Naive thymus-derived CD4-positive, alpha-beta T cell (primary cell): ENCODE measurements at regions not wholly inside any gene's neighbourhood (a gene's known extent, or its start where the extent isn't known, plus 50 kb on each side); places are given as distances from the start of the nearest gene placed in this dataset.
A peak's percentile ranks its signal among the peaks of the same experiment; 100 is the strongest.

ENCODE experiments used
- ATAC-seq: fragments of 150-1000 bp; cut with Tn5 transposase; 2 replicates; pipeline ENCODE4 v1.10.0; 2021; ENCODE audit warnings: mild to moderate bottlenecking, moderate library complexity
- CTCF ChIA-PET: fragments of 350-600 bp; sonication (Branson Sonifier 250); formaldehyde crosslinking; loops from one replicate; lab custom pipeline; 2021; ENCODE audit warnings: antibody characterized with exemption; lab: Charles Lee
- POLR2A ChIA-PET: fragments of 350-600 bp; sonication (Branson Sonifier 250); formaldehyde crosslinking; loops from one replicate; lab custom pipeline; 2021; ENCODE audit warnings: antibody characterized with exemption, inconsistent platforms; lab: Charles Lee
- DNase-seq, 9 donors: peaks; one replicate each; pipeline versions ENCODE4 v3.0.0 to v3.0.0-alpha.2; 2020 to 2022; ENCODE audit warnings: mixed read lengths in 1 of 9
- H3K27ac ChIP-seq: one replicate; pipeline ENCODE4 v1.7.0; 2013; ENCODE audit warnings: mild to moderate bottlenecking, low read depth, low read length, moderate library complexity
- H3K27me3 ChIP-seq, 2 donors: one replicate each; pipeline ENCODE4 v1.7.0; 2013; ENCODE audit warnings: low read length in 2 of 2, mild to moderate bottlenecking in 2 of 2, moderate library complexity in 2 of 2; ENCODE audit not compliant: control insufficient read depth in 2 of 2, insufficient read depth in 2 of 2
- H3K36me3 ChIP-seq, 3 experiments: 1 replicate in 2 of 3; 2 replicates in 1 of 3; pipeline ENCODE4 v1.7.0; 2013; ENCODE audit warnings: low read length in 3 of 3, mild to moderate bottlenecking in 3 of 3, moderate library complexity in 1 of 3; ENCODE audit not compliant: insufficient read depth in 3 of 3, control insufficient read depth in 2 of 3
- H3K4me1 ChIP-seq, 2 donors: one replicate each; pipeline ENCODE4 v1.7.0; 2013; ENCODE audit warnings: low read length in 2 of 2, mild to moderate bottlenecking in 2 of 2, moderate library complexity in 1 of 2; ENCODE audit not compliant: control insufficient read depth in 2 of 2, insufficient read depth in 2 of 2
- H3K4me3 ChIP-seq: 2 replicates; pipeline ENCODE4 v1.7.0; 2013; ENCODE audit warnings: mild to moderate bottlenecking, low read length
- H3K9me3 ChIP-seq, 3 experiments: 1 replicate in 2 of 3; 2 replicates in 1 of 3; pipeline ENCODE4 v1.7.0; 2013; ENCODE audit warnings: low read length in 3 of 3; ENCODE audit not compliant: control insufficient read depth in 2 of 3
- H3K27ac Mint-ChIP-seq, 9 donors: one replicate each; pipeline ENCODE4 v1.8.0; 2020 to 2022; ENCODE audit warnings: mixed read lengths in 9 of 9, mild to moderate bottlenecking in 8 of 9, moderate library complexity in 5 of 9, inconsistent platforms in 2 of 9
- H3K27me3 Mint-ChIP-seq, 5 donors: one replicate each; pipeline ENCODE4 v1.8.0; 2021 to 2022; ENCODE audit warnings: mixed read lengths in 5 of 5, mild to moderate bottlenecking in 1 of 5
- H3K36me3 Mint-ChIP-seq, 5 donors: one replicate each; pipeline ENCODE4 v1.8.0; 2020 to 2022; ENCODE audit warnings: mixed read lengths in 5 of 5, mild to moderate bottlenecking in 3 of 5, inconsistent platforms in 1 of 5
- H3K4me1 Mint-ChIP-seq, 7 donors: one replicate each; pipeline ENCODE4 v1.8.0; 2020 to 2022; ENCODE audit warnings: mixed read lengths in 7 of 7, mild to moderate bottlenecking in 3 of 7, inconsistent platforms in 1 of 7
- H3K4me3 Mint-ChIP-seq, 10 donors: one replicate each; pipeline ENCODE4 v1.8.0; 2020 to 2022; ENCODE audit warnings: mild to moderate bottlenecking in 10 of 10, mixed read lengths in 10 of 10, moderate library complexity in 6 of 10, inconsistent platforms in 2 of 10
- H3K9me3 Mint-ChIP-seq, 11 donors: one replicate each; pipeline ENCODE4 v1.8.0; 2020 to 2022; ENCODE audit warnings: mixed read lengths in 11 of 11, mild to moderate bottlenecking in 4 of 11, inconsistent platforms in 1 of 11, moderate library complexity in 1 of 11
- intact Hi-C, 2 donors: fragments of 100-400 bp; cut with micrococcal nuclease; formaldehyde crosslinking; loops; one replicate each; pipeline ENCODE4 v1.15.1; 2023

DNA sequence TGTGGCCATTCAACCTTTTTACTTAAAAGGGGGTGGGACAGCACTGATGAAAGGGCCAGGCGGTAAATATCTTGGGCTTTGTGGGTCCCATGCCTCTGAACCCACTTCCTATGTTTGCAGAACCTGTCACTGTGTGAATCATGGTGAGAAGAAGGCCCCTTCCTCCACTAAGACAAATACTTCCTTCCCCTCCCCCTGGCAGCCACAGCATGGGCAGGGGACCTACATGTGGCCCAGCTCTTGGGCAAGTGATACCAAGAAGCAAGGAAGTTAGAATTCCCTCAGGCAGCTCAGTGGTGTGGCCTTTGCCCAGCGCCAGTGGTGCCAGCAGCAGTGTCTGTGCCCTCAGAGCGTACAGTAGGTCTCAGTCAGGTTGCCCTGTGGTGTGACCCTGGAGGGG is 168.6 kb downstream of the TRIM33 start:
- H3K9me3 Mint-ChIP-seq = peaks cover 0 to 6% (median 0%) of the 10 kb centered on the region in 11 donors

DNA sequence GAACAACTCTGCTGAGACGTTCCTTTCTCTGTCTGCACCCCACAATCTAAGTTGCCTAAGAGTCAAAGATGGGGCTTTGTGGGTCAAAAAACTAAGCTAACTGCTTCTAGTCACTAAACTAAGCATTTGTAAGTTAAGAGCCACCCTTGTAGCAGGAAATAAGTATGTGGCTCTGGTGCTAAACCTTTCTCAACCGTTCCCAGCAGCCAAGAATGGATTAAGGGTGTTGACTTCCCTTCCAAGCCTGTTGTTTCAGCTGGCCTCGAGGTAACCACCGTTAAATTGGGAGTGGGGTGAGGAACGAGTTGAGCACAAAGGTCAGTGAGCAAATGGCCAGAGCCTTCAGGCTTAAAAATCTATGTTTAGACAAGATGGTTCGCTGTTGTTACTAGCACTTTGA is 169.1 kb downstream of the TRIM33 start:
- Histone ChIP-seq H3K4me3 (peak overlapping the region; percentile 19), H3K27me3 (no peaks in the 10 kb centered on the region), H3K9me3 (no peaks in the 10 kb centered on the region), H3K27ac (peak overlapping the region; percentile 20), H3K36me3 (no peaks in the 10 kb centered on the region), H3K4me1 (peaks cover 57 to 66% of the 10 kb centered on the region in 2 donors)
- Mint-ChIP-seq H3K9me3 (peaks cover 0 to 6% (median 0%) of the 10 kb centered on the region in 11 donors), H3K4me3 (peak overlapping the region in 5 of 10 donors; percentile 13 to 72 (median 44)), H3K36me3 (peaks cover 0 to 5% (median 0%) of the 10 kb centered on the region in 5 donors), H3K27ac (peak overlapping the region; percentile 31 to 99 (median 89)), H3K4me1 (peaks cover 31 to 78% (median 63%) of the 10 kb centered on the region in 7 donors), H3K27me3 (no peaks in the 10 kb centered on the region)
- ChIA-PET POLR2A (interaction anchor here (0.5 to 3.3 kb wide), 5 partner anchors 11 to 950 kb away, joined by 3 to 37 read pairs (median 4); partner anchors contain the start of gene TRIM33), CTCF (interaction anchor here (0.6 to 1.4 kb wide), 5 partner anchors 10 to 166 kb away, joined by 3 to 5 read pairs (median 4); no protein-coding TSS in a partner anchor)
- ATAC-seq = no peak
- no peak for DNase-seq
- intact Hi-C loops = loop anchor here (1.0 to 10.0 kb wide), 6 partner anchors 8 to 1627 kb away; partner anchors contain the start of genes MAGI3 (in 2 of the 2), CSDE1 (in 1 of the 2), OLFML3 (in 1 of the 2) and PPM1J (in 1 of the 2)

More for the DNA sequence above, 168.6 kb downstream of the TRIM33 start:
- ChIA-PET POLR2A (interaction anchor here (0.5 to 3.3 kb wide), 3 partner anchors 11 to 356 kb away, joined by 3 to 37 read pairs (median 5); partner anchors contain the start of gene TRIM33), CTCF (interaction anchor here (0.6 to 1.6 kb wide), 3 partner anchors 9 to 166 kb away, joined by 3 to 4 read pairs (median 3); no protein-coding TSS in a partner anchor)
- peaks cover 0 to 5% (median 0%) of the 10 kb centered on the region in 5 donors for H3K36me3 Mint-ChIP-seq
- intact Hi-C loops = loop anchor here (1.0 to 10.0 kb wide), 6 partner anchors 8 to 1628 kb away; partner anchors contain the start of genes MAGI3 (in 2 of the 2), CSDE1 (in 1 of the 2), OLFML3 (in 1 of the 2) and PPM1J (in 1 of the 2)
- no peaks in the 10 kb centered on the region for H3K36me3 ChIP-seq
- H3K4me1 ChIP-seq = peaks cover 59 to 67% of the 10 kb centered on the region in 2 donors
- H3K4me1 Mint-ChIP-seq = peaks cover 36 to 84% (median 68%) of the 10 kb centered on the region in 7 donors
- H3K4me3 ChIP-seq = peak overlapping the region; percentile 22
- no peaks in the 10 kb centered on the region for H3K27me3 ChIP-seq
- H3K4me3 Mint-ChIP-seq = peak overlapping the region; percentile 1 to 72 (median 52)
- peak; percentile 17 for ATAC-seq
- no peak overlapping the region for H3K27ac ChIP-seq
- no peaks in the 10 kb centered on the region for H3K9me3 ChIP-seq
- peak in 6 of 9 donors; percentile 32 to 47 (median 42) for DNase-seq
- H3K27ac Mint-ChIP-seq = peak overlapping the region; percentile 11 to 99 (median 89)
- H3K27me3 Mint-ChIP-seq = no peaks in the 10 kb centered on the region

DNA sequence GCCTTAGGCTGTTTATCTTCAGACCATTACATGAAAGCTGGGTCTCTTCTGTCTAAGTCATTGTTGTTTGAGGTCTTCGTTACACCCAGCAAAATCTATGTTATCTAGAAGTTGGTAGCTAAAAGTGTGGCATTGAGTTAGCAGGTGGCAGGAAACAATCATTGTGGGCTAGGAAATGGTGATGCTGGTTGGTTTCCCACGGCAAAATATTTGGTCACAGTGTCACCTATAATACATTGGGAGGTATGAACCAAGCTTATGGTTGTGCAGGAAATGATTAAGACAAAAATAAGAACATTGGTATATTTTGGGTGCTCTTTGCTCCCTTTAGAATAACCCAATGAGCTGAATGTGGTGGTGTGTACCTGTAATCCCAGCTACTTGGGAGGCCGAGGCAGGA is 169.7 kb downstream of the TRIM33 start:
- ChIA-PET CTCF (interaction anchor here (0.9 to 1.2 kb wide), 4 partner anchors 9 to 87 kb away, joined by 3 to 5 read pairs (median 4); no protein-coding TSS in a partner anchor), POLR2A (interaction anchor here (0.9 to 3.3 kb wide), 4 partner anchors 10 to 949 kb away, joined by 3 to 37 read pairs (median 4); partner anchors contain the start of gene TRIM33)
- Mint-ChIP-seq H3K27me3 (no peaks in the 10 kb centered on the region), H3K9me3 (peaks cover 0 to 6% (median 0%) of the 10 kb centered on the region in 11 donors), H3K4me3 (peak overlapping the region; percentile 13 to 80 (median 49)), H3K36me3 (peaks cover 0 to 5% (median 0%) of the 10 kb centered on the region in 5 donors), H3K27ac (peak overlapping the region; percentile 44 to 99 (median 89)), H3K4me1 (peaks cover 31 to 74% (median 57%) of the 10 kb centered on the region in 7 donors)
- Histone ChIP-seq H3K4me3 (peak overlapping the region; percentile 19), H3K27me3 (no peaks in the 10 kb centered on the region), H3K27ac (peak overlapping the region; percentile 20), H3K4me1 (peaks cover 54 to 63% of the 10 kb centered on the region in 2 donors), H3K9me3 (no peaks in the 10 kb centered on the region), H3K36me3 (no peaks in the 10 kb centered on the region)
- peak in 7 of 9 donors; percentile 62 to 87 (median 80) for DNase-seq
- intact Hi-C loops = loop anchor here (10.0 kb wide), 5 partner anchors 366 to 1626 kb away; partner anchors contain the start of genes MAGI3 (in 2 of the 2), CSDE1 (in 1 of the 2), OLFML3 (in 1 of the 2) and PPM1J (in 1 of the 2)
- peak; percentile 85 for ATAC-seq

DNA sequence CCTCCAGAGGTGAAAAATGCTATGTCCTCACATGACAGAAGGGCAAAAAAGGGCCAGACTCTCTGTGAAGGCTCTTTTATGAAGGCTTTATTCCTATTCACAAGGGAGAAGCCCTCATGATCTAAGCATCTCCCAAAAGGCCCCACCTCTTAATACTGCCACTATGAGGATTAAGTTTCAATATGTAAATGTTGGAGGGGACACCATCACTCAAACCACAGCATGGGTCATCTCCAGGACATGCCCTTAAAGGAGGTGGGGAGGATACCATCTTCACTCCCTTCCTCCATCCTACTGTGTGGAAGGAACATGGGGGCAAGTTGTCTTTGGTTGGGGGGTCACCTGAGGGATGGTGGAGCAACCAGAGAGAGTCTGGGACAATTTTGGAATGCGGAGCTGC is 170.1 kb downstream of the TRIM33 start:
- DNase-seq = no peak
- Histone ChIP-seq H3K36me3 (no peaks in the 10 kb centered on the region), H3K27me3 (no peaks in the 10 kb centered on the region), H3K4me3 (peak overlapping the region; percentile 15), H3K4me1 (peaks cover 51 to 60% of the 10 kb centered on the region in 2 donors), H3K27ac (peak overlapping the region; percentile 20), H3K9me3 (no peaks in the 10 kb centered on the region)
- Mint-ChIP-seq H3K27ac (peak overlapping the region; percentile 44 to 99 (median 89)), H3K4me3 (peak overlapping the region; percentile 13 to 80 (median 48)), H3K27me3 (no peaks in the 10 kb centered on the region), H3K9me3 (peaks cover 0 to 6% (median 0%) of the 10 kb centered on the region in 11 donors), H3K4me1 (peaks cover 29 to 72% (median 55%) of the 10 kb centered on the region in 7 donors), H3K36me3 (peaks cover 0 to 5% (median 0%) of the 10 kb centered on the region in 5 donors)
- no peak for ATAC-seq
- intact Hi-C loops = loop anchor here (10.0 kb wide), 5 partner anchors 366 to 1626 kb away; partner anchors contain the start of genes MAGI3 (in 2 of the 2), CSDE1 (in 1 of the 2), OLFML3 (in 1 of the 2) and PPM1J (in 1 of the 2)
- ChIA-PET POLR2A (interaction anchor here (1.1 to 3.3 kb wide), 3 partner anchors 10 to 411 kb away, joined by 4 to 37 read pairs (median 5); partner anchors contain the start of gene TRIM33), CTCF (interaction anchor here (0.9 to 1.2 kb wide), 4 partner anchors 9 to 87 kb away, joined by 3 to 5 read pairs (median 4); no protein-coding TSS in a partner anchor)

DNA sequence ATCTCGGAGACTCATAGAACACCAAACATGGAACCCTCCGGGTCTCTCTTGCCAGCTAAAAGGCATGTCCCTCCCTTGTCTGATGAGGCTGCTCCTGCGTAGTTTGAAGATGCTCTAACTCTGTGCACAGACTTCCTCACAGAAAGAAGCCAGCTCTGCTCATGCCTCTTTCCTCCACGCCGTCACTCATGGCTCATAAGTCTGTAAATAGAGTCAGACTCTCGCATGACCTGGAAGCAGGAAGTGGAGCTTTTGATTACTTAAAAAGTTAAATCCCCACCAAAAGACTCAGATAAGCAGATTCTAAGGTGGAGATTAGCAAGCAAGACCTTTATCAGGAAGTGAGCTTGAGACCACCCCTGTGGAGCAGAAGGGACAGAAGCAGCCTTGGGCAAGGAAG is 171.6 kb downstream of the TRIM33 start:
- Histone ChIP-seq H3K9me3 (no peaks in the 10 kb centered on the region), H3K27ac (peak overlapping the region; percentile 22), H3K4me3 (no peak overlapping the region), H3K4me1 (peaks cover 56 to 61% of the 10 kb centered on the region in 2 donors), H3K27me3 (no peaks in the 10 kb centered on the region), H3K36me3 (no peaks in the 10 kb centered on the region)
- Mint-ChIP-seq H3K36me3 (peaks cover 0 to 5% (median 0%) of the 10 kb centered on the region in 5 donors), H3K4me3 (peak overlapping the region in 6 of 10 donors; percentile 14 to 62 (median 26)), H3K27me3 (no peaks in the 10 kb centered on the region), H3K9me3 (peaks cover 0 to 6% (median 0%) of the 10 kb centered on the region in 11 donors), H3K27ac (peak overlapping the region in 8 of 9 donors; percentile 53 to 99 (median 90)), H3K4me1 (peaks cover 36 to 69% (median 60%) of the 10 kb centered on the region in 7 donors)
- ATAC-seq (no peak), DNase-seq (peak in 7 of 9 donors; percentile 33 to 55 (median 38))
- ChIA-PET CTCF (interaction anchor here (0.6 to 1.3 kb wide), 3 partner anchors 9 to 738 kb away, joined by 3 to 7 read pairs (median 3); no protein-coding TSS in a partner anchor), POLR2A (interaction anchor here (0.8 to 2.5 kb wide), 4 partner anchors 10 to 759 kb away, joined by 3 to 9 read pairs (median 4); partner anchors contain the start of gene HIPK1)
- intact Hi-C loops = loop anchor here in 1 of 2 donors (1.0 kb wide), 1 partner anchor 9 kb away; no protein-coding TSS in a partner anchor
